ENCODE measurements at regions not wholly inside any gene's neighbourhood (a gene's known extent, or its start where the extent isn't known, plus 50 kb on each side); places are given as distances from the start of the nearest gene placed in this dataset.

- Mint-ChIP-seq H3K9me3 (no peaks in the 10 kb centered on the region), H3K27ac (ENCODE audit: low read depth) (no peak overlapping the region), H3K36me3 (ENCODE audit: insufficient read depth) (no peaks in the 10 kb centered on the region), H3K4me3 (no peak overlapping the region), H3K27me3 (no peaks in the 10 kb centered on the region), H3K4me1 (peaks cover 16% of the 10 kb centered on the region)
- ATAC-seq (replicated peaks; ENCODE audit: extremely low read depth, poor library complexity, severe bottlenecking), result no peak
- no peak for DNase-seq (ENCODE audit: low spot score in 2 of 2)
Observed at GRCh38 chr1:53402891-53403655, 56.1 kb upstream of the DMRTB1 start.

DNA sequence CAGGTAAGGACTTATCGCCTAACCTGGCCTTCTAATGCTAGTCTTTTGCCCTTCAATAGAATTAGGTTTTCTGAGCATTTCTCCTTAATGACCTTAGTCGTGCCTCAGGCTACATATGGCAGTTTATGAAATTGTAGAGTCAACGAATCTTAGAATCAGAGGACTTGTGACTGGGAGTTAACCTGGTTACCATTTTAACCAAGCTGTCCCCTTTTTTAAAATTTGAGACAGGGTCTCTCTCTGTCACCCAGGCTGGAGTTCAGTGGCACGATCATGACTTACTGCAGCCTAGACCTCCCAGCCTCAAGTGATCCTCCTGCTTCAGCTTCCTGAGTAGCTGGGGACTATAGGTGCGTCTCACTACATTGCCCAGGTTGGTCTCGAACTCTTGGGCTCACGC is 53.5 kb upstream of the DMRTB1 start:
- Mint-ChIP-seq H3K36me3 (ENCODE audit: insufficient read depth) (peaks cover 3% of the 10 kb centered on the region), H3K4me3 (no peak overlapping the region), H3K9me3 (no peaks in the 10 kb centered on the region), H3K27ac (ENCODE audit: low read depth) (no peak overlapping the region), H3K27me3 (no peaks in the 10 kb centered on the region), H3K4me1 (peaks cover 34% of the 10 kb centered on the region)
- ATAC-seq (replicated peaks; ENCODE audit: extremely low read depth, poor library complexity, severe bottlenecking) (no peak), DNase-seq (ENCODE audit: low spot score in 2 of 2) (no peak)

DNA sequence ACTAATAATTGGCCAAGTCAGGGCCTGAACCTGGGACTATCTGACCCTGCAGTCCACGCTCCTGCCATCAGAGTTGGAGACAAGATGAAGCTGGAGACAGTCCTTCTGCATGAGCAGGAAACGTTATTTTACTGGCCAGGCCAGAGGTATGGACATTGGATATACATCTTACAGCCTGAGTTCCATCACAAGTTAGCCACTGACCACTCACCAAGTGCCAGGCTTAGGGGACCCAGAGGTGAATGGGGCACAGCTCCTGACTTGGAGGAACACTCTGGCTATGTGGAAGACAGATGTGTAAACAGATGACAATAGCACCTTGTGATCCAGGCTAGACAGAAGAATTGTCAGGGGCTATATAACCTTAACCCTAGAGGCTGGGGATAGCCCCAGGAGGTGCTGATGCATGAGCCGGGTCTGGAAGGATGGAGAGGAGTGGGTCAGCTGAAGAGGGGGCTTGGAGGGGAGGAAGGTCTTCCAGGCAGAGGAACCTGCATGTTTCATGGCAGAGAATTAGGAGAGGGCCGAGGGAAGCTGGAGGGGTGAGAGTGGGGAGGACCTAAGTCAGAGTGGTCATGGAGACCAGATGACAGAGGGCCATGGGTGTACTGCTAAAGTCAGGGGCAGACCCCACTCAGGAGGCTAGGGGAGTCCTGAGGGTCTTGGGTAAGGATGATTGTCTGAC is 52.5 kb upstream of the DMRTB1 start:
- H3K4me1 Mint-ChIP-seq, result peaks cover 44% of the 10 kb centered on the region
- no peaks in the 10 kb centered on the region for H3K27me3 Mint-ChIP-seq
- H3K27ac Mint-ChIP-seq (ENCODE audit: low read depth), result peak overlapping the region; percentile 97
- no peak overlapping the region for H3K4me3 Mint-ChIP-seq
- ATAC-seq (replicated peaks; ENCODE audit: extremely low read depth, poor library complexity, severe bottlenecking) (no peak), DNase-seq (ENCODE audit: low spot score in 2 of 2) (no peak)
- H3K36me3 Mint-ChIP-seq (ENCODE audit: insufficient read depth), result peaks cover 3% of the 10 kb centered on the region
- no peaks in the 10 kb centered on the region for H3K9me3 Mint-ChIP-seq

DNA sequence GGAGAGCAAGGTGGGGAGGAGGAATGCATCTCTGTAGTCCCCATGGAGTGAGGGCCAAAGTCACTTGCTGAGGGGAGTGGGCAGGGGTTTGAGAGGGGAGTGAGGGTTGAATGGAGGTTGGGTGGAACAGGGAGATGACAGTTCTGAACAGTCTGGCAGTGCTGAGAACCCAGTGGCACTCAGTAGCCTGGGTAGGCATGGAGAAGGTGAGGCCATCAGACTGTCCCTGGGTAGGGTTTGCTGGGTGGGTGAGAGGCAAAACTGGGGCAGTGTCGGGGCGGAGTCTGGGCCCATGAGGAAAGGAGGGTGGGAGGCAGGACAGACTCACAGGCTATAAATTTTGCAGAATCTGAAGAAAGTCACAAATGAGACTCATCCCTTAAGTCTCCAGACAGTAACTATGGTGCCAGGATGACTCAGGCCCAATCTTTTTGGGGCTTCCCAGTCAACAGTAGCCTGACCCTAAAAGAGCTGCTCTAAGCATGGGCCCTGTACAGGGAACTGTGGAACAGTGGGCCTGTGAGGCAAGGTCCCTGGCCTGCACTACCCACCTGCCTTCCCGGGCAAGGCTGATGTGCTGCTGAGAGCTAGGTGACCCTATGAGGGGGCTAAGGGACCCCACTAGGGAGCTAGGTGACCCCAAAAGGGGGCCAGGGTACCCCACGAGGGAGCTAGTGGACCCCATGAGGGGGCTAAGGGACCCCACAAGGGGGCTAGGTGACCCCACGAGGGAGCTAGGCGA is 51.0 kb upstream of the DMRTB1 start:
- no peaks in the 10 kb centered on the region for H3K27me3 Mint-ChIP-seq
- no peaks in the 10 kb centered on the region for H3K9me3 Mint-ChIP-seq
- H3K4me3 Mint-ChIP-seq, result no peak overlapping the region
- peaks cover 59% of the 10 kb centered on the region for H3K4me1 Mint-ChIP-seq
- ATAC-seq (replicated peaks; ENCODE audit: extremely low read depth, poor library complexity, severe bottlenecking) (no peak), DNase-seq (ENCODE audit: low spot score in 2 of 2) (no peak)
- peak overlapping the region; percentile 97 for H3K27ac Mint-ChIP-seq (ENCODE audit: low read depth)
- H3K36me3 Mint-ChIP-seq (ENCODE audit: insufficient read depth), result peaks cover 3% of the 10 kb centered on the region

- H3K4me3 Mint-ChIP-seq, result no peak overlapping the region
- H3K4me1 Mint-ChIP-seq, result peaks cover 64% of the 10 kb centered on the region
- no peaks in the 10 kb centered on the region for H3K27me3 Mint-ChIP-seq
- DNase-seq (ENCODE audit: low spot score in 2 of 2), result no peak
- peaks cover 3% of the 10 kb centered on the region for H3K36me3 Mint-ChIP-seq (ENCODE audit: insufficient read depth)
- peak overlapping the region; percentile 97 for H3K27ac Mint-ChIP-seq (ENCODE audit: low read depth)
- no peak for ATAC-seq (replicated peaks; ENCODE audit: extremely low read depth, poor library complexity, severe bottlenecking)
- H3K9me3 Mint-ChIP-seq, result no peaks in the 10 kb centered on the region
Observed at GRCh38 chr1:53408755-53409129, 50.5 kb upstream of the DMRTB1 start.

GRCh38 chr1:53409233-53409632 is 50.0 kb upstream of the DMRTB1 start:
- no peak for DNase-seq (ENCODE audit: low spot score in 2 of 2)

More at GRCh38 chr1:53409233-53409632, 50.0 kb upstream of the DMRTB1 start:
- Mint-ChIP-seq H3K9me3 (no peaks in the 10 kb centered on the region), H3K27ac (ENCODE audit: low read depth) (peak overlapping the region; percentile 97), H3K27me3 (no peaks in the 10 kb centered on the region), H3K4me1 (peaks cover 69% of the 10 kb centered on the region), H3K36me3 (ENCODE audit: insufficient read depth) (peaks cover 4% of the 10 kb centered on the region), H3K4me3 (peak overlapping the region; percentile 70)
- no peak for ATAC-seq (replicated peaks; ENCODE audit: extremely low read depth, poor library complexity, severe bottlenecking)
